Hematopoietic multipotent progenitor cell treated with erythropoietin and hydrocortisone succinate and interleukin-3 and kit ligand, for 4 days (in vitro differentiated cells): ENCODE measurements at regions not wholly inside any gene's neighbourhood (a gene's known extent, or its start where the extent isn't known, plus 50 kb on each side); places are given as distances from the start of the nearest gene placed in this dataset.
"Not testable (repeated sequence)": the region's sequence is repeated elsewhere in the genome, so short reads cannot be mapped to it uniquely, and the experiment has no call there.

ENCODE experiments used
- DNase-seq: peaks from one replicate; pipeline ENCODE4 v3.0.0-alpha.2; 2015

DNA sequence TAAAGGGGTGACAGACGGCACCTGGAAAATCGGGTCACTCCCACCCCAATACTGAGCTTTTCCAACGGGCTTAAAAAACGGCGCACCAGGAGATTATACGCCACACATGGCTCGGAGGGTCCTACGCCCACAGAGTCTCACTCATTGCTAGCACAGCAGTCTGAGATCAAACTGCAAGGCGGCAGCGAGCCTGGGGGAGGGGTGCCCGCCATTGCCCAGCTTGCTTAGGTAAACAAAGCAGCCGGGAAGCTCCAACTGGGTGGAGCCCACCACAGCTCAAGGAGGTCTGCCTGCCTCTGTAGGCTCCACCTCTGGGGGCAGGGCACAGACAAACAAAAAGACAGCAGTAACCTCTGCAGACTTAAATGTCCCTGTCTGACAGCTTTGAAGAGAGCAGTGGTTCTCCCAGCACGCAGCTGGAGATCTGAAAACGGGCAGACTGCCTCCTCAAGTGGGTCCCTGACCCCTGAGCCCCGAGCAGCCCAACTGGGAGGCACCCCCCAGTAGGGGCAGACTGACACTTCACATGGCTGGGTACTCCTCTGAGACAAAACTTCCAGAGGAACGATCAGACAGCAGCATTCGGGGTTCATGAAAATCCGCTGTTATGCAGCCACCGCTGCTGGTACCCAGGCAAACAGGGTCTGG, 162.8 kb upstream of the GJE1 start:
- DNase-seq, result not testable (repeated sequence)

DNA sequence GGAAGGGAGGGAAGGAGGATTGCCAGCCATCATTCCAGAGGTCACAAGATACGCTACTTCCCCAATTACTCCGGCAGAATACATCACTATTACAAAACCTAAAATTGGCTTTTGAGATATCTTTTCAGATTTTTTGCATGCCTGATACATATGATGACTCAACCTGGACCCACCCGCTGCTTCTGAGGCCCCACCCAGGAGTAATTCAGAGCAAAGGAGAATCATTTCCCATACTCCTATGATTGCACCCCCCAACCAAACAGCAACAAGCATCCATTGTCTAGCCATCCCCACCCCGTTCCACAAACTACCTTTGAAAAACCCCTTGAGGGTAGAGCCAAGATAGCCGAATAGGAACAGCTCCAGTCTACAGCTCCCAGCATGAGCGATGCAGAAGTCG, 163.5 kb upstream of the GJE1 start:
- DNase-seq, result no peak

DNA sequence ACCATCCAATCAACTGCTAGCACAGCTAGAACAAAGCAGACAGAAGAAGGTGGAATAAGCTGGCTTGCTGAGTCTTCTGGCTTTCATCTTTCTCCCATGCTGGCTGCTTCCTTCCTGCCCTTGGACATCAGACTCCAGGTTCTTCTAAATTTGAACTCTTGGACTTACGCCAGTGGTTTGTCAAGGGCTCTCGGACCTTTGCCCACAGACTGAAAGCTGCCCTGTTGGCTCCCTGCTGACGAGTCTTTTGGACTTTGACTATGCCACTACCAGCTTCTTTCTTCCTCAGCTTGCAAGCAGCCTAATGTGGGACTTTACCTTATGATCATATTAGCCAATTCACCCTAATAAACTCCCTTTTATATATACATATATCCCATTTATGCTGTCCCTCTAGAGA, 164.1 kb upstream of the GJE1 start:
- DNase-seq, result no peak

DNA sequence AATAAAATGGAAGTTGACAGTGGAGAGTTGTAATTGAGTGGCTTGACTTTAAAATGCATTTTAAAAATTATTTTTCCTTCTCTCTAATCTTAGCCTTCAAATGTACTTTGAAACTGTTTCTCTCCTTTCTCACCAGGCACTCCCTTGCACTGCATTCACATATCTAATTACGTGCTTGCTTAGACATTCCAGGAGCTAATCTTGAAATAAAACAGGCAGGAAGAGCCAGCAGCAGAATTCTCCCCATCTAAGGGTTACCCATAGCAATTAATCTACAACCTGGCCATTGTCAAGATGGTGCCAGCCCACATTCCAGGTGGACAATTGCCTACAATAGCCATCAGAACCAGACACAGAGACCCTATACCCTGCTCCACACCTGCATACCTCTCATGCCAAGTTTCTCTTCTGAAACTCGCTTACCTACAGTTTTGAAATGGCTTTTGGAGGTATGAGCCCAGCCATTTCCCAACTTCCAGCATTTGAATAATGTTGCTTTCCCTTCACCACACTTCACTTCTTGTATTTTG, 167.6 kb upstream of the GJE1 start:
- DNase-seq, result no peak

DNA sequence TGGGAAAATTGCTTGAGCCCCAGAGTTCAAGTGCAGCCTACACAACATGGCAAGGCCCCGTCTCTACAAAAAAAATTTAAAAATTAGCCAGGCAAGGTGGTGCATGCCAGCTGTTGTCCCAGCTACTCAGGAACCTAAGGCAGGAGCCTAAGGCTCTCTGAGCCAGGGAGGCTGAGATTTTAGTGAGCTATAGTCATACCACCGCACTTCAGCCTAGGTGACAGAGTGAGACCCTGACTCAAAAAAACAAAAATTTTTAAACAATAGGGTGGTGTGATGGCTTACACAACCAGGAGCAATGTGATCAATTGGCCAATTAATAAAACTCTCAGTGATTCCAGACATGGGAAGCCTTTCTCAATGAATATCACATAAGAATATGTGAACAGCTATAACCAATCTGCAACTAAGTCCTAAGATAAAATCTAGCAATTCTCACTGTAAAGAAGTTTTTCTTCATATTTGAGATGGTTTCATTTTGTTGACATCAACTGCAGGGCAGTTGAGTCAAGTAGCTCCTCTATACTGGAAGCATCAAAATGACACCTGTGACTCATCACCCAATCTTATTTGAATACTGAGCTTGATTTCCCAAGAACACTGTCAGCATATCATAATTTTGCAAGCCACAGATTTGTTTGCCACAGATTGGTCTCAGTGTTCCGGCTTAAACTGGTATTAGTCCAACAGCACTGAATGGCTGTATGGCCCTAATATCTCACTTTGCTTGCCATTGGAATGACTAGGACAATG, 169.0 kb upstream of the GJE1 start:
- DNase-seq, result no peak

DNA sequence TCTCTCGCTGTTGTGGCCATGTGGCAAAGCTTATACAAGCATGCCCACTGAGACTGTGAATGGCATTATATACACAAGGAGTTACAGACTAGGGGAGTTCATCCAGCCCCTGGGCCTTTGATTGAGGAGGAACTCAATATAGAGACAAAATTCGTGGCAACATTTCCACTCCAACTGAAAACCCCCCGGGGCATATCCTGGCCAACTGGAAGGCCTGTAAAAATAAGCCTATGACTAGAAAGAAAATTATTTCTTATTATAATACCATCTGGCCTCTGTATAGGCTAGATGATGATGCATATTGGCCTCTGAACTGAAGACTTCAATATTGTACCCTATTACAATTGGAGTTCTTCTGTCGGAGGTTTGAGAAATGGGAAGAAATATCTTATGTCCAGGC, 175.5 kb upstream of the GJE1 start:
- no peak for DNase-seq

DNA sequence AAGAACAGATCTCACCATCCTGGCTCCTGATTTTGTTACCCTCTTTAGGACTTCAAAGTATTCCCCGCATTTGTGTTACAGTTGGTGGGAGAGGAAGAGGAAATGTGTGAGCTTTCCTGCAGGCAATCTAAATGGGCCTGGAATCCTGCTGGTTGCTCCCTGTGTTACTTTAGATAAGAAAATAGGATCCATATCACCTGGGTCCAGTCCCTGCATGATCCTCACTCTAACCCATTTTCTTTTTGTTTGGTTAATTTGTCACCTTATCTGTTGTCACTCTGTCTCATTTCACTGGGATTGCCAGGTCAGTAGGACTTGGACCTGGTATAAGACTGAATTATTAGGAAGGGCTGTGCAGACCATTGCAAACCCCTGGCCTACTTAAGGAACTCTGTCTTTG, 175.9 kb upstream of the GJE1 start:
- DNase-seq, result no peak

DNA sequence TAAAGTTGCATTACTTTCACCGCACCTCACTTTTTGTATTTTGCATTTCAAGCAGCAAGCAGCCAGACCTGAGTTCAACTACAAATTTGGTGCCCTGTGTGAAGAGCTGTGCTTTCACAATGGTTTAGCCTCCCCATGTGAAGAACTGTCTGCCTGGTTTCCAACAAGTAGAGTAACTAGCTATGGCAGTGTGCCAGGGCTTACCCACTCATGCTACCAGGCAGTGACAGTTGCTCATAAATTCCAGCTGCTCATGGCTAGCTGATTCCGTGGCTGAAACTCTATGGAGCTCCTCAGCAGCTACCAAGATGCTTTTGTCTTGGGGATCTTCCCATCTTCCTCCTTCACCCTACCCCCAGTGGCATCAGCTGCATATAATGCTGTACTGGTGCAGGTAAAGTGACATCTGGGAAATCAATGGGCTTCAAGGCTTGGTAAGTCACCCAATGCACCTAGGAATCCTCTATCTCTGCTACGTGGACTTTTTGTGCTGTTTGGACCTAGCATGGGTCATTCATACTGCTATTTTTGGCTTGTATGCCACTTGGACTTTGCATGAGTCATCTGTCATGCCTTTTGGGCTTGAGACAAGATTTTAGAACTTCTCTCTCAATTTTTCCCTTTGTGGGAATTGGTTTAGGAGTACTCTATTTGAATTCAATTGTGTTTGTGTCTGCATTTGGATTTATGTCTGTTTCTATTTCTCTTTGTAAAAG, 176.5 kb upstream of the GJE1 start:
- DNase-seq, result no peak

DNA sequence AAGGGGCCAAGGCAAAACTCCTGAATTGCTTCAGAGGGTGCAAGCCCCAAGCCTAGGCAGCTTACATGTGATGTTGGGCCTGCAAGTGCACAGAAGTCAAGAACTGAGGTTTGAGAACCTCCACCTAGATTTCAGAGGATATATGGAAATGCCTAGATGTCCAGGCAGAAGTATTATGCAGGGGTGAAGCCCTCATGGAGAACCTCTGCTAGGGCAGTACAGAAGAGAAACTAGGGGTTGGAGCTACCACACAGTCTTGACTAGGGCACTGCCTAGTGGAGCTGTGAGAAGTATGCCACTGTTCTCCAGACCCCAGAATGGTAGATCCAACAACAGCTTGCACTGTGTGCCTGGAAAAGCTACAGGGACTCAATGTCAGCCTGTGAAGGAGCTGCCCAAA, 179.7 kb upstream of the GJE1 start:
- DNase-seq, result no peak

DNA sequence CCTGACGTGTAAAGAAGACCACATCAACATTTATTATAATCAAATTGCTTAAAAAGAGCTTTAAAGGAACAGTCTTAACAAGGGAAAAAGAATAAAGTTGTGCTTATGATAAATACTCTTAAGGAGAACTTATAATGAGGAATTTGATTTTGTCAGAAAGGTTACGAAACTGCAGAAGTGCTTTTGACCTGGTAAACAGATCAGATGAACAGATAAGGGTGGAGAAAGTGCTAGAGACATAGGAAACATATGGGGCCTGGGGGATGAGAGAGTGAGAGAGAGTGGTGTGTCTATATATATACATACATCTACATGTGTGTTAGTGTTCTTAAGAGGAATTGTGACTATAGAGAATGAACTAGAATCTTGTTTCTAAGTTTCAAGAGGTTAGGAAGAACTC, 186.2 kb upstream of the GJE1 start:
- DNase-seq, result peak; percentile 16

DNA sequence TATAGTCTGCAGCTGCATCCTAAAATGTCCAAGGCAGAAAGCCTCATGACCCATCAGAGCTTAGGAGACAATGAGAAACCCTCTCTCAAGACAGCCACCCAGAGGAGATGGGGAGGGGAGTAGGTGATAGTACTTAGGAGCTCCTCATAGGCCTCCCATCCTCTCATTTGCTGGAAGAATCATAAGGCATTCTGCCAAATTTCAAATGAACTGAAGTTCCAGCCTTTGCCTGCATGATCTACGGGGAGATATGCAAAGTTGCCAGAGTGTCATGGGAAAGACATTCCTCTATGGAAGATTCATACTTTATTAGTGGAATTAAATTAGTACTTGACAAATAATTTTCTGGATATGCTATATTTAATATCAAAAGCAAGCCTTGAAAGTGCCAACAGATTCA, 194.1 kb upstream of the GJE1 start:
- DNase-seq, result no peak

DNA sequence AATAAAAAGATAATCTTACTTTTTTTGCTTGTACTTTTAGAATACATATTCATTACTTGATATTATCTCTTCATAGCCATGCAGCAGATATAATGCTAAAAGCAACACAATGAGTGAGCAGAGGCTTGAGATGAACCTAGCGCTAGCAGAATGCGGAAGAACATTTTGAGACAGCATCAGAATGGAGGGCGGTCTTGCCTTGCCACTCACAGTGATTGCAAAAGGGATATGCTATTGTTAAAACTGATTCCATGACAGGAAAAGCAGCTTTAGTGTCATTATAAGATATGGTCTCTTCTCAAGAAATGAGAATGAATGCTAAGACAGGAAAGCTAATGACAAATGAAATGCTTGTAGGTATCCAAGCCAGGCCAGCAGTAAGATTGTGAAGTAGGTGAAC, 200.0 kb upstream of the GJE1 start:
- DNase-seq, result no peak

DNA sequence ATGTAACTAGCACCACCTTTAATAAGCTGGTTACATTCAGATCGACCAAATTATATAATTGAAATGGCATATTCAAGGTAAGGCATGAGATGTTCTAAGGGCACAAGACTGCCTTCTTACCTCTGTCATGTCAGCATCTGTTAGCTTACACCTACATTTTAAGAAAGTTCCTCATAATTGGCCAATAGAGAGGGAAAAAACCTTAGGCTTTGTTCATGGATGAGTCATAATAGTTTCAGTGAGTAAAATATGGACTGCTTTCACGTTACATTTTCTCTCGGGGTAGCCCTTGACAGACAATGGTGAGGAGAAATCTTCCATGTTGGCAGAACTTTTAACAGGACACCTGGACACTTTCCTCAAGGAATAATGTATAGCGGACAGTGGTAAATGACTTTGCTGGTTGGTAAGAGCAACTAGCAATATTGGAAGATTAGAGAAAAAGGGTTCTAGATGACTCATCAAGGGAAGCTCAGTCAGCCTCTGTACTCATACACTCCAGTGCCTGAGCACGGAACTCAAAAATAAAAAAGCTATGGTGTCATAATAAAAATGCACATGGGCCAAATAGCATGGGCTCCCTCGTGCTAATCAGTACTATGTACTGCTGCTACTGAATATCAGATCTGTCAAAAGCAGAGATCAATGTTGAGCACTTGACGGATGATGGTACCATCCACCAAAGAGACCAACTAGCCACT, 206.4 kb upstream of the GJE1 start:
- DNase-seq, result not testable (repeated sequence)

DNA sequence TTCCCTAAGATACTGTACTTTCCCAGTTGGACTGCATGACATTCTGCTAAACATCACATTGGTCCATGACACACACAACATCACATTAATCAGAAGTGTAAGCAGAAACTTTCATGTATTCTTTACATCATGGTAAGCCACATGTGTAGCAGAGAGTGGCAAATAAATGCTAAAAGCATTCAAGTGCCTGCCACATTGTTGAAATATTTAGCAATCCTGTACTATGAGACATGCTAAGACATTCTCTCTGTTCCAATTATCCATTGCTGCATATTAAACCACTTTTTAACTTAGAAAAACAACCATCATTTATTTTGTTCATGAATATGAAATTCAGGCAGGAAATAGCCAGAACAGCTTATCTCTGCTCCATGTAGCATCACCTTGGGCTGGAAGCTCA, 207.7 kb upstream of the GJE1 start:
- no peak for DNase-seq

DNA sequence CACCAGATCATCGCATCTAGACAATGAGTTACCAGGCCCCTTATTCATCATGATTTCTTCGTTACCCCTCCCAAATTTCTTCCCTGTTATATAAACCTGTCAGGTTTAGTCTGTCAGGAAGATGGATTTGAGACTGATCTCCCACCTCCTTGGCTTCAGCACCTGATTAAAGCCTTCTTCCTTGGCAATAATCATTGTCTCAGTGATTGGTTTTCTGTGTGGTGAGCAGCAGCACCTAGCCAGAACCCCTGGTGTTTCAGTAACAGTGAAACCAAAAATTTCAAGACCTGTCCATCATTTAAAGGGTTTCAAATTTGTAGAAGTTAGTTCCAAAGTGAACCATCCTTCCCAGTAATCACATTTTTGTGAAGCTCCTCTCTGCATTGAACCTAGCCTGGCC, 209.8 kb upstream of the GJE1 start:
- DNase-seq, result no peak

DNA sequence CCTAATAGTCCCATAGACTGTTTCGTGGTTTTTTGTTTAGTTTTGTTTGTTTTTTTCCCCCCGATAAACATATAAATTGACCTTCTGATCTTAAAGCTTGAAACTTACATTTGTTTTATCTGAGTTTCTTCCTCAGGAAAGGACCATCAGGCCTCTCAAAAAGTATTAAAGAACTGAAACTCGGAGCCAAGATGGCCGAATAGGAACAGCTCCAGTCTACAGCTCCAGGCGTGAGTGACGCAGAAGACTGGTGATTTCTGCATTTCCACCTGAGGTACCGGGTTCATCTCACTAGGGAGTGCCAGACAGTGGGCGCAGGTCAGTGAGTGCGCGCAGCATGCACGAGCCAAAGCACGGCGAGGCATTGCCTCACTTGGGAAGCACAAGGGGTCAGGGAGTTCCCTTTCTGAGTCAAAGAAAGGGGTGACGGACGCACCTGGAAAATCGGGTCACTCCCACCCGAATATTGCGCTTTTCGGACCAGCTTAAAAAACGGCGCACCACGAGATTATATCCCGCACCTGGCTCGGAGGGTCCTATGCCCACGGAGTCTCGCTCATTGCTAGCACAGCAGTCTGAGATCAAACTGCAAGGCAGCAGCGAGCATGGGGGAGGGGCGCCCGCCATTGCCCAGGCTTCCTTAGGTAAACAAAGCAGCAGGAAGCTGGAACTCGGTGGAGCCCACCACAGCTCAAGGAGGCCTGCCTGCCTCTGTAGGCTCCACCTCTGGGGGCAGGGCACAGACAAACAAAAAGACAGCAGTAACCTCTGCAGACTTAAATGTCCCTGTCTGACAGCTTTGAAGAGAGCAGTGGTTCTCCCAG, 215.8 kb upstream of the GJE1 start:
- DNase-seq, result not testable (repeated sequence)

DNA sequence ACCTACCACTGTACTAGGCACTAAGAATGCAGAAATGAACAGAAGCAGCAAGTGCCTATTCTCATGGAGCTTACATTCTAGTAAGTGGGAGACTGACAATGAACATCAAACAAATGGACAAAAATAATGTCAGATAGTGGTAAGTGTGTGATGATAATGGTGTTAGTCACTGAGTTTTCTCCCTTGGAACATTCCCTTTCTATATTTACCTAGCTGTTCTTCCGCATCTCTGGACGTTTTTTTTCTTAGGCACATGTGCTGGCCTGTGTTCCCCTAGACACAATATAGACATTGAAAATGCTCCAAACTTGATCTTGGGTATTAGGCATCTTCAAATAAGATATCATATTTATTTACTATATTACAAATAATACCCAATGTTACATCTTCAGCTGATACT, 218.1 kb upstream of the GJE1 start:
- no peak for DNase-seq

DNA sequence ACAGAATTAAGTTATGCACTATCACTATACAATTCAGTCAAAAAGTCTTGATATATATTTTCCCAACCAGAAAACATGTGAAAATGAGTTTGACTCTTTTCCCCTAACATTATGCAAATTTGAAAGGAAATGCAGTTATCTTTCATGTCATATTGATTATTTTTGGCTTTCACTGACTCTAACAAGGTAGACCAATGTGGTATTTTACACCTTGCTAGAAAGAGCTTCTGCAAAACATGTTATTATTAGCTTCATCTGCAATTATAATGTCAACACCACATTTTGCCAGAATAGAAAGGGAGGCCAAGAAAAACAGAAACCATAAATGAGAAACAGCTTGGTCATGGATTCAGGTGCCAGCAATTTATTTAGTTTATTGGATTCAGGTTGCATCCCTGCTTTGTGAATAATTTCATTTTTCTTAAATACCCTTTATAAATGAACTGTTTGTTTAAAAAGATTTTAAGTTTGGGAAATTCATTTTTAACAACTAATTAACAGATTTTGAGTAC, 226.1 kb upstream of the GJE1 start:
- DNase-seq, result no peak

DNA sequence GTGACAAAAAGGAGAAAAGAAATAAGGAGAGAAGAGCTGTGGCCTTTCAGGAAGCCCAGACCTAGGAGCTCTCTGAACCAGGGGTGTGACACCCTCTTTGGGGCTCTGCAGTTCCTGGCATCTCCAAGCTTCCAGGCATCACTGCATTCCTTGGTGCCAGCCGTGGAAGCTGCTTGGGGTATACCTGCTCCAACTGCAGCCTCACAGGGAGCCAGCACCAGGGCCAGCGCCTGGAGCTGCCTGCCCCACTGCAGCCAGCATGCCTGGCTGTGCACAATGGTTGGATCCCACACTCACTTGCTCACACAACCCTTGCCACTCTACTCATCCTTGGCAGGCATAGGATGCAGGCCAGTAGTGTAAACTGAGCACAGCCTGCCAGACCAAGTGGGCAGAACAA, 242.1 kb upstream of the GJE1 start:
- no peak for DNase-seq

DNA sequence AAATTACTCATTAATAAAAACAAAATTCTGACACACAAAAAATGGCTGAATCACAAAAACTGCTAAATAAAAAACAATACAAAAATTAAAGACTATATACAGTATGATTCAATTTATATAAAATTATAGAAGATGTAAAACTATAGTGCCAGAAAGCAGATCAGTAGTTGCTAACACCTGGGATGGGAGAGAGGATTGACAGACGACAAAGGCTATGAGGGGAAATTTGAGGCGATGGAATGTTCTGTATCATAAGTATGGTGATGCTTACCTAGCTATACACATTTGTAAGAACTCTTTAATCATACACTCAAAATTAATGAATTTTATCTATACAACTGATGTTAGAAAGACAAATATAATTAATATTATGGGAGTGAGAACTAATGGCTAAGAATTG, 247.9 kb upstream of the GJE1 start:
- DNase-seq, result no peak

DNA sequence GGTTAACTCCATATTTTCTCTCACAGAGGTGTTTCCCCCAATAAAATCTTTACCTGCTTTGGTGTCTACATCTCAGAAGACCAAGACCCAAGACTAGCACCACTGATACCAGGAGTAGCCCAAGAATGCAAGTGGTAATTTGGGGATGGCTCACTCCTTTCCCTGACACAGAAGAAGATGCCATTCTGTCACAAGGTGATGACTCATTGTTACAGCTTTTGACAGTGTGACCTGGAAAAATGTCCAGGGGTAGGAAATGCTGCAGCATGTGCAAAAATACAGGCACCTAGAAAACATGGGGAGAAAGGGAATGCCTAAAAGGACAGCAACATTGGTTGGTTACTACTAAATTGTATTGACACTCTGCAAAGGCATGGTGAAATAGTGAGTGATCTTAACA, 254.0 kb upstream of the GJE1 start:
- DNase-seq, result no peak

DNA sequence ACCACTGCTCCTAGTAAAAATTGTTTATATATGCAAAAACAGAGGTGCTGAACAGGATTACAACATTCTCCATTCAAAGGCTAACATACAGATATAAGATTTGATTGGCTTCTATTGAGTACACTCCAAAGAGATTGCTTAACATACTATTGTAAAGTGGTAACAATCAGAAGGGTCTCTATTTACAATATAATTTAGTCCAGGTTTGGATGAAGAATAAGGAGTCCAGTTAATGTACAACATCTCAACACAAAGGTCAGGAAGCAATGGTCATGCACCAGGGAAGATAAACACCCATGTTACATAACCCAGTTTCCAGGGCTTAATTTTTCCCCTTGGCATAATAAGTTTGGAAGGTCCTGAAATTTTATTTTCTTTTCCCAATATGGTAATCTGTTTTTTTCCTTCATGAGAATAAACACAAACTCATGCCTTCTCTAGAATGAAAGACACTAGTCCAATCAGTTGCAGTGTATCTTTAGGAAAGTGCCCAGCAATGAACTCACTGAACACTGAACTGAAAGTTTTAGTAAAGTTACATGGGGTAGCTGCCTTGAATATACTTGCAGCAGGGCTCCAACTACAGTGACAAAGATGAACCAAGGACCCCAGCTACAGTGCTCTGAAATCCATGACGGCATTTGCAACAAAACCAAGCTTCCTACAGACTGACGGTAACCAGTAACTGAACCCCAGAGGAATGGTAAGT, 255.3 kb upstream of the GJE1 start:
- no peak for DNase-seq
